Astrocyte of the cerebellum (primary cell): ENCODE measurements at regions not wholly inside any gene's neighbourhood (a gene's known extent, or its start where the extent isn't known, plus 50 kb on each side); places are given as distances from the start of the nearest gene placed in this dataset.

Source experiments
- DNase-seq: peaks from one replicate; pipeline ENCODE4 v3.0.0-alpha.2; 2011; ENCODE audit warnings: low read depth
- H3K4me3 ChIP-seq: 2 replicates; pipeline ENCODE4 v1.5.1; 2011; ENCODE audit warnings: mild to moderate bottlenecking, low read depth, low read length, moderate library complexity
- CTCF ChIP-seq: IDR thresholded peaks from 2 replicates; pipeline ENCODE4 v1.5.1; 2012; ENCODE audit warnings: low read length, low read depth, moderate library complexity, mild to moderate bottlenecking; ENCODE audit errors: missing control alignments
- in situ Hi-C: cut with HindIII; loops from 2 replicates; pipeline ENCODE4 v1.10.0; 2017; ENCODE audit warnings: low sequenced_read_pairs

- no peak for TF ChIP-seq CTCF
- DNase-seq = no peak
- H3K4me3 ChIP-seq = no peak overlapping the region
- in situ Hi-C loops = no loop called here
Observed at GRCh38 chr1:59013276-59013927, 229.6 kb upstream of the JUN start.

GRCh38 chr1:59013928-59014279 lies 230.1 kb upstream of the JUN start:
- no peak for TF ChIP-seq CTCF
- DNase-seq = no peak
- in situ Hi-C loops = no loop called here
- no peak overlapping the region for H3K4me3 ChIP-seq

GRCh38 chr1:59014827-59015226 lies 231.0 kb upstream of the JUN start:
- DNase-seq = no peak
- TF ChIP-seq CTCF = no peak
- no peak overlapping the region for H3K4me3 ChIP-seq
- in situ Hi-C loops = loop anchor here (5.0 kb wide), 1 partner anchor 103 kb away; no protein-coding TSS in a partner anchor

- no peak for TF ChIP-seq CTCF
- H3K4me3 ChIP-seq = no peak overlapping the region
- no peak for DNase-seq
- in situ Hi-C loops = loop anchor here (5.0 kb wide), 1 partner anchor 103 kb away; no protein-coding TSS in a partner anchor
Observed at GRCh38 chr1:59015708-59016107, 231.9 kb upstream of the JUN start.

GRCh38 chr1:59016390-59016789 lies 232.5 kb upstream of the JUN start:
- H3K4me3 ChIP-seq = no peak overlapping the region
- TF ChIP-seq CTCF = peak; percentile 18
- in situ Hi-C loops = loop anchor here (5.0 kb wide), 1 partner anchor 104 kb away; no protein-coding TSS in a partner anchor
- DNase-seq = no peak

GRCh38 chr1:59017501-59018231 lies 233.8 kb upstream of the JUN start:
- peak; percentile 33 for DNase-seq
- TF ChIP-seq CTCF = no peak
- H3K4me3 ChIP-seq = no peak overlapping the region
- in situ Hi-C loops = loop anchor here (5.0 kb wide), 1 partner anchor 105 kb away; no protein-coding TSS in a partner anchor
